HG03442 (cell line): ENCODE measurements at regions not wholly inside any gene's neighbourhood (a gene's known extent, or its start where the extent isn't known, plus 50 kb on each side); places are given as distances from the start of the nearest gene placed in this dataset.
"Not testable (repeated sequence)": the region's sequence is repeated elsewhere in the genome, so short reads cannot be mapped to it uniquely, and the experiment has no call there.

Experiments
- ATAC-seq: cut with Tn5 transposase; IDR thresholded peaks from one replicate; pipeline ENCODE4 v1.9.1; 2021; ENCODE audit warnings: mild to moderate bottlenecking, moderate library complexity; ENCODE audit not compliant: unreplicated experiment

GRCh38 chr19:30228835-30229524 lies 143.2 kb upstream of the ZNF536 start:
- ATAC-seq: no peak

DNA sequence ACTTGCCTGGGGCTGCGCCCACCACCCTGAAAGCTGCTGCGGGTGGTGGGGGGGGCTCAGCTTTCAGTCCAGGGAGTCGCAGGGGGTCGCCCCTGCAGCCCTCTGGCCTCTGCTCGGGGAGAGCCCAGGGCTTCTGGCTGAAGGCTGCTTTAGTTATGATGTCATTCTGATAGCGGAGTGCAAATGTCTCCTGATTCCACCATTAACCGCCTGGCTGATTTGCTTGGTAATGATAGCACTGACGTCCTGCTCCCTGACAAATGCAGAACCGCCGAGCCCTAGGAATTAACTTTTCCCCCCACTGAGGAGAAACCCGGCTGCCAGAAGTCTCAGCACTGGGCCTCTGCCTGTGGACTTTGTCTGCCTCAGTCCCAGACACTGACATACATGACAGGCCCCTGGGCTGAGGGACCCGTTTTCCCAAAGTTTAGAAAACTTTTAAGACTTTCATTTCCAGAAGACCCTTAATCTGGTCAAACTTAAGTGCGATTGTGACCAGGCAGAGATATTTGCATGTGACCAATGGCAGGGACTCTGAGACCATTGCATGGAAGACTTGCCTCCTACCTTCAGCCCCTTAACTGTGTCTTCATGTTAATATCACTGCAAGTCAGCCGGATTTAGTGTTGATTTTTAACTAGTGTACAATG lies 142.5 kb upstream of the ZNF536 start:
- no peak for ATAC-seq

DNA sequence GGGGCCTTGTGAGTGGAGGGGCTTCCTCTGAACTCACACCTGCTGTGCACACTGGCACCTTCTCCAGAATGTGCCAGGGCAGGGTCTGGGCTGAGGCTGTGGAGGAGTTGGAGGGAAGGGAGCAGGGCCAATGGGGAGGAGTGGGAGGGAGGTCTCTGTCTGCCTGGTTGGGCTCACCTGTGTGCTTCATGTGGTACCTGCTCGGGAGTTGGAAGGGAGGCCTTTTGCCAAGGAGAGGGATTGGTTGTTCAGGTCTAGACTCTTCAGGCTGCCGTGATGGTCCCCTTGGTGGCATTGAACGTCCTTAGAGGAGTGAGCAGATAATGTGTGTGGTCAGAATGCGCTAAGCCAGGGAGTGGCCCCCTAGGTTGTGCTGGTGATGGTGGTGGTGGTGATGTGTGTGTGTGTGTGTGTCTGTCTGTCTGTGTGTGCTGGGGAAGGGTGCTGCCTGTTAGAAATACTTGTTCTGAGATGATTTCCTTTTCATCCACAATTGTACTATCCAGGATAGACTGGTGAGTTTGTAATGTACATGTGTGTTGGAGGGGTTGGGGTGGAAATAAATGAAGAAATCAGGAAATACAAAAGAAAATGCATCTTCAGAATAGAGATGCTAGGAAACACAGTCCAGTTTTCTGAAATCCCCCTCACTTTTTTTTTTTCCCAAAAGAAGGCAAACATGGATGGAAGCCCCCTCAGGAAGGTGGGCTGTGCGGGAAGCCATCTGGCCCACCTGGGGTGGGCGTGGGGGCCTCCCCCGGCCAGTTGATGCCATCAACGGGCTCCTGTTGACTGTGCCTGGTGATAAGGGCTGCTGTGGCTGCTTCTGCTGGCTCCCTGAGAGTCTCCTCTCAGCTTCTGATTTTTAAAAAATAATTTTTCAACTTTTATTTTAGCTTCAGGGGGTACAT lies 140.5 kb upstream of the ZNF536 start:
- ATAC-seq: no peak

GRCh38 chr19:30233375-30233774 lies 138.8 kb upstream of the ZNF536 start:
- ATAC-seq: no peak

DNA sequence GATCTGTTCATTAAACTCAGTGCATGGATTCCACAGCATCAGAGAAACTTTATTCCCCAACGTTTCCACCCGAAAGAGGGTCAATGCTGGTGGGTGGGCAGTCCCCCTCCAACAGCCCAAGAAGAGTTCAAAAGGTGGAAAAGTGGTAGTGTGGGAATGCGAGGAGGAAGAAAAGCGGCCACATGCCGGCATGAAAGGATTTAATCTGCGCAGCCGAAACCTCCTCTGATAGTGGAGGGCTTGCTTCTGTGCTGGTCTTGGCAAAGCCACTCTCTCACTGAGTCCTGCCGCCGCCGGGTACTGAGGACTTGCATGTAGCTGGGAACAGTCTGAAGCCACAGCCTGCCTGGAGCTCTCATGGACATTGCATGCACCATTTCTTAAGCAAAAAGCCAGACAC lies 136.2 kb upstream of the ZNF536 start:
- ATAC-seq: no peak

DNA sequence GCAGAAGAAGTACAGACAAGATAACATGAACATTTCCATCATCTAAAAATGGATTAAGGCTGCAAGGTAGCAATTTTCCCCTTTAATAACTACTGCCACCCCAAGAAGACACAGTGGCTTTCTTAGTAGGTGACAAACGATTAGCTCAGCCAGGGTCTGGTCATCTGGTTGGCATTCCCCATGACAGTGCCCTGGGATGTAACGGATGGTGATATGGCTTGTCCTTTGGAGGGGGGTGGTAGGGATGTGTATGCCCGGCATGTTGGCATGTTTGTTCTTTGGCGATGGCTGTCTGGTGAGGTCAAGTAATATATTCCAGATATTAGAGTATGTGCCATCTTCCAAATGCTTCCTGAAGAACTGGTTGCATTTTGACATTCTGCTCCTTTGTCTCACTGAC lies 135.6 kb upstream of the ZNF536 start:
- no peak for ATAC-seq

GRCh38 chr19:30237140-30237539 lies 135.0 kb upstream of the ZNF536 start:
- no peak for ATAC-seq

DNA sequence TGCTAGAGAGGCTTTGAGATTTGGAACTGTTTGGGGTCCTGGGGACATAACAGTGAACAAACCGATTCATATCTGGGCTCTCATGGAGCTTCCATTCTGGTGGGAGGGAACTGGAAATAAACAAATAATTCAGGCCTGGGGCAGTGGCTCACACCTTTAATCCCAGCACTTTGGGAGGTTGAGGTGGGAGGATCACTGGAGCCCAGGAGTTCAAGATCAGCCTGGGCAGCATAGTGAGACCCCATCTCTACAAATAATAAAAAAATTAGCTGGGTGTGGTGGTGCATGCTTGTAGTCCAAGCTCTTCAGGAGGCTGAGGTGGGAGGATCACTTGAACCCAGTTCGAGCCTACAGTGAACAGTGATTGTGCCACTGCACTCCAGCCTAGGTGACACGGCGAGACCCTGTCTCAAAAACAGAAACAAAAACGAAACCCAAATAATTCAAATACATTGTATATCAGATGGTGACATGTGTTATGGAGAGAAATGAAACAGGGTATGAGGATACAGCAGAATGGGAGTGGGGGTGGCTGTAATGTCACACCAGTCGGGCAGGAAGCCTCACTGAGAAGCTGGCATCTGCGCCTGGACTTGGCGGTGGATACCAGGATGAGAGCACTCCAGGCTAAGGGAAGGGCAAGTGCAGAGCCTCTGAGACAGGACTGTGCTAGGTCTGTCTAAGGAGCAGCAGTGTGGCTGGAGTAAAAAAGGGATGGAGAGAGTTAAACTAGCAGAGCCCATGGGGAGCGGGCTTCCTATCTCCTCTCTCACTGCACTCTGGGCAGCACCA lies 131.1 kb upstream of the ZNF536 start:
- ATAC-seq: no peak

GRCh38 chr19:30244533-30244932 lies 127.7 kb upstream of the ZNF536 start:
- ATAC-seq: no peak

- ATAC-seq: no peak
These were observed 126.7 kb upstream of the ZNF536 start for GRCh38 chr19:30245401-30246039.

- ATAC-seq: no peak
These were observed 122.3 kb upstream of the ZNF536 start for GRCh38 chr19:30249911-30250310.

DNA sequence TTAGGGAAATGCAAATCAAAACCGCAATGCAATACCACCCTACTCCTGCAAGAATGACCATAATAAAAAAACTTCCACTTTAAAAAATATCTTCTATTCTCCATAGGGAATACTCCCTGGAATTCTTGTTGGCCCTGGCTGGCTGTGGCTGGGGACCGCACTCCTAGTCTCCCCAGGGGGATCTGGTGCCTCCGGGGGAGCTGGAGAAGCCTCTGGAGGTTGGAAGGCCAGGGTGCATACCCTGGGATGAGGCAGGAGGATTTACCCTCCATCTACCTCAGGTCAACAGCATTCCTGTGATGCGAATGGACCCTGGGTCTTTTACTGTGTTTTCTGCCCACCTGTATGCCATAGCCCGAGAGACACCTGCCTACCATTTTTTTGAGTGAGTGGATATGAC lies 120.0 kb upstream of the ZNF536 start:
- ATAC-seq: no peak

DNA sequence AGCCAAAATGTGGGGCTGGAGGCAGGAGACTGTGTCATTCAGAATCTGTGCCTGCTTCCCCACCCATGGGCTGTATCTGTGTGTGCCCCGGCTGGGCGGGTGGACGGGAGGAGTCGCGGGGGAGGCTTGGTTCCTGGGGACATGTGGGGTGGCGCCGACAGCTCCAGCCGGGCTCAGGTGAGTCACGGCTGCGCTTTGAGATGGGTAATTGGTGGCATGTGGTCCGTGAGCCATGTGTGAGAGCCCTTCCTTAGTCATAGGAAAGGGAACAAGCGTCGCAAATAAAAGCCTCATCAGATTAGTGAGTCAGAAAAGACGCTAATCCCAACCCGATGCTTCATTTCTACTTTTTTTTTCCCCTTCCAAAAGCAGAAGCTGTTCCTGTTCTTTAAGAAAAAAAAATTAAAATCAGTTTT lies 118.6 kb upstream of the ZNF536 start:
- no peak for ATAC-seq

DNA sequence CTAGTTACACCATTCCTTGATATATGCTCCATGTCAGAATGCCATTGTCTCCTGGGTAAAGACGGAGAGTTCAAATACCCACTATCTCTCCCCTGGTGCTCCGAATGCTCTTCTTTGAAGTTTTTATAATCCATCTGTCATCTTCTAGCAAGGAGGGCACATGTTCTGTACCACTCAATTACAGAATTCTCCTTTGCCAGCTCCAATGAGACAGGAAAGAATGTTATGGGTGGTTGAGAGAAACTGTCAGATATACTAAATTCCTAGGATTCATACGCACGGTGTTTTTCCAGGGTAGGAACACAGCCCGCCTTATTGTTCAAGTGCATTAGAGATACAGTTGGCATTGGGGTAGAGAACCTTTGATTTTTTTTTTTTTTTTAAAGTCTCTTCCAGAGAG lies 118.0 kb upstream of the ZNF536 start:
- ATAC-seq: no peak

DNA sequence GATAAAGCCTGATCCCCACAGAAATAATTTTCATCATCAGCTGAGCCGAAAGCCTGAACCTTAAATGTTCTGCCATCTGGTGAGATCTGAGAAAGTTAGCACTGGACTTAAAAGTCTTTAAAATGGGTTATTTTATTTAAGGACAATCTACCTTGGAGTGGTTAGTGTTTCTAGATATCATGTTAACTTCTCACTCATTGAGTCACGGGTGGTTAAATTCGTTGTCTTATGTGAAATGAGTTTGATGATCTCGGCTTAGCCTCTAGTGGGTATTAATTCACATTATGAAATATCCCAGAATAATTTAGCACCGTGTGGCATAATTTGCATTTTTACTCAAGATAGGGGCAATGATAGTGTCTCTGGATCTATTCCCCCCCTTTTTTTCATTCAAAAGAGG lies 117.4 kb upstream of the ZNF536 start:
- no peak for ATAC-seq

DNA sequence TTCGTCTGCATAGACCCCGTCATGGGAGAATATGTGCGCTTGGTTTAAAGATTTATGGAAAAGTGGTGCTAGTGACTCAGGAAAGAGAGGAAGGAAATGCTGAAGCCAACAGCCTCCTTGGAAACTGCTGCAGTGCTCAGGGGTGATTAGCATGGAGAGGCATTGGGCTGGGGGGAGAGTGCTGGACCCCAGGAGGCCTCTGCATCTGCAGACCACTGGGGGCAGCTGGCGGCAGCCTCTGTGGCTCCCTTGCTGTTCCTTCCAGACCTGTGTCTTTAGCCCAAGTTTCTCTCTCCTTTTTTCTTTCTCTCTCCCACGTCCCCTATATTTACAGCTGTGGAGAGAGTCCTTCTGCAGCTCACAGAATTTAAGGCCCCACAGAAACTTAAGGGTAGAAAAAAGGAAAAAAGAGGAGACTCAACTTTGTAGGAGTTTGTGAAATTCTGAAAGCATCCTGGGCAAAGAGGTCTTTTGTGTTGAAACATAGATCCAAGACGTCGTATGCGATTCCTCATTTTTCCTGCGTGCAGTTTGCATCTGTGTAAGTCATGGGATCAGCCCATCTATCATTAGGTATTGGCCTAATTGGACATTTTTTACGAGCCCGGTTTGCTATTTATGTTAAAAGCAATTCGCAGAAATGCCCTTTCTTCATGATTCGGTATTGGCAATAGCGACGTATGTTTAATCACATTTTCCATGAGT lies 116.2 kb upstream of the ZNF536 start:
- ATAC-seq: no peak

DNA sequence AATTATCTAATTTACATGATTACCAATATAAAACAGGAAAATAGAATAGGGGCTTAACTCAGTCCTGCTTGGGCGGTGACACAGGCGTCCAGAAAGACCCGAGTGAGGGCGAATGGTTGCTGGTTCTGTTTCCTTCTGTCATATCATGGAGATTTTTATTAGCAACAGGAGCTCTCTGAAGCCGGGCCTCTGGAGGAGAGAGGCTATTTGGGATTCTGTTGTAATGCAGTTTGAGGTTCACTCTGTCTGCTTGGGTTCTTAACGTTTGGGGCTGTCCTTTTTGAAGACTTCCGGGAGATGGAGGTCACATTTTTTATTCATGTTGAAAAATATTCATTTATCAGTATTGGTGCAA lies 115.7 kb upstream of the ZNF536 start:
- no peak for ATAC-seq

- ATAC-seq: no peak
These were observed 108.3 kb upstream of the ZNF536 start for GRCh38 chr19:30263830-30264381.

DNA sequence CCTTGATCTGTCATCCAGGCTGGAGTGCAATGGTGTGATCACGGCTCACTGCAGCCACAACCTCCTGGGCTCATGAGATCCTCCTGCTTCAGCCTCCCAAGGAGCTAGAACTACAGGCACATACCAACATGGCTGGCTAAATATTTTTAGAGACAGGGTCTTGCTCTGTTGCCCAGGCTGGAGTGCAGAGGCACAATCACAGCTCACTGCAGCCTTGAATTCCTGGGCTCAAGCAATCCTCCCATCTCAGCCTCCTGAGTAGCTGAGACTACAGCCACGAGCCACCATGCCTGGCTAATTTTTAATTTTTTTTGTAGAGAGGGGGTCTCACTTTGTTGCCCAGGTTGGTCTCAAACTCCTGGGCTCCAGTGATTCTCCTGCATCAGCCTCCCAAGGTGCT lies 106.3 kb upstream of the ZNF536 start:
- not testable (repeated sequence) for ATAC-seq

DNA sequence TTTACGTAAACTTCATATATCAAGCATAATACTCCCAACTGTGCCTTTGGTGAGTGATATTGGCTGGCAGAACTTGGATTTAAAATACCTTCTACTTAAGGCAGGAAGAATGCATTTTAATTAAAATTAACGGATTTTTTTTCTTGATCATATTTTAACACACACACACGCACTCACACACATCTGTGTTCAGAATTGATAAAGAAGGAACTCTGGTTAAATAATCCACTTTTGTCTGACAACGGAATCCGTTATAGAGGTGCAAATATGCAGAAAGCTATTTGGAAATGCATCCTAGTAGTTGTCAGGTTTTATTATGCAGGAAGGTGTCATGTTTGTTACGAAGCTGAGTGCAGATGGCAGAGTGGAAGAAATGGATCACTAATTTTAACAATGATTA lies 105.5 kb upstream of the ZNF536 start:
- no peak for ATAC-seq
